HCT116 (cell line): ENCODE measurements at regions not wholly inside any gene's neighbourhood (a gene's known extent, or its start where the extent isn't known, plus 50 kb on each side); places are given as distances from the start of the nearest gene placed in this dataset.

ENCODE experiments used
- ATAC-seq: fragments of 200-7000 bp; cut with Tn5 transposase; 2 replicates; pipeline ENCODE4 v1.9.1; 2020; ENCODE audit warnings: mild to moderate bottlenecking, moderate library complexity
- BruUV-seq: library from RNA; stranded (reverse); fragments of 400-500 nt; replicated peaks from 2 replicates; lab custom pipeline; 2021; lab: Mats Ljungman, UMichigan
- CTCF ChIA-PET: fragments of 300-600 bp; sonication (Branson Sonifier 250); formaldehyde crosslinking; loops from one replicate; lab custom pipeline; 2021; ENCODE audit warnings: antibody characterized with exemption; lab: Charles Lee
- POLR2A ChIA-PET: fragments of 300-600, 350-600 bp; sonication (Branson Sonifier 250); formaldehyde crosslinking; loops from one replicate; lab custom pipeline; 2021; ENCODE audit warnings: antibody characterized with exemption; lab: Charles Lee
- RAD21 ChIA-PET, 2 experiments: fragments of 300-600 bp; sonication (Branson Sonifier 250); formaldehyde crosslinking; loops; one replicate each; lab custom pipeline; 2023; ENCODE audit warnings: low total read pairs in 2 of 2; ENCODE audit not compliant: uncharacterized antibody in 2 of 2, unreplicated experiment in 2 of 2, low non-redundant PET in 1 of 2; lab: Charles Lee
- DNase-seq: peaks from one replicate; pipeline ENCODE4 v3.0.0-alpha.2; 2010; ENCODE audit warnings: low read depth, low spot score
- H2AFZ ChIP-seq: fragments of 200-600 bp; shearing (Covaris generic), sonication (generic); 2 replicates; pipeline ENCODE4 v1.6.1; 2017; ENCODE audit warnings: low read depth, mixed run types, mixed read lengths, antibody characterized with exemption, low read length; ENCODE audit not compliant: poor library complexity, severe bottlenecking
- H3K27ac ChIP-seq: 2 replicates; pipeline ENCODE4 v1.5.1; 2012; ENCODE audit warnings: low read depth, low read length
- H3K27me3 ChIP-seq: fragments of 200-600 bp; sonication (generic); 2 replicates; pipeline ENCODE4 v1.6.1; 2016; ENCODE audit warnings: mixed run types, low read length, mixed read lengths; ENCODE audit not compliant: insufficient read depth
- H3K36me3 ChIP-seq, 2 experiments: fragments of 200-500 bp in 1 of 2; fragments of 200-600 bp in 1 of 2; sonication (Bioruptor generic) in 1 of 2; sonication (generic) in 1 of 2; 2 replicates each; pipeline versions ENCODE4 v1.5.1 to v1.6.1; 2014 to 2016; ENCODE audit warnings: low read length in 2 of 2, inconsistent platforms in 1 of 2, mixed read lengths in 1 of 2, mixed run types in 1 of 2; ENCODE audit not compliant: insufficient read depth in 2 of 2, control insufficient read depth in 1 of 2
- H3K4me1 ChIP-seq, 2 experiments: fragments of 200-600 bp in 1 of 2; sonication (generic) in 1 of 2; 2 replicates each; pipeline versions ENCODE4 v1.5.1 to v1.6.1; 2012 to 2017; ENCODE audit warnings: low read length in 2 of 2, inconsistent platforms in 1 of 2, mild to moderate bottlenecking in 1 of 2, mixed read lengths in 1 of 2, mixed run types in 1 of 2, moderate library complexity in 1 of 2; ENCODE audit not compliant: insufficient read depth in 2 of 2, control insufficient read depth in 1 of 2
- H3K4me2 ChIP-seq: fragments of 200-600 bp; sonication (generic); 2 replicates; pipeline ENCODE4 v1.6.1; 2017; ENCODE audit warnings: mixed run types, low read length, mixed read lengths
- H3K4me3 ChIP-seq, 2 experiments: fragments of 200-600 bp in 1 of 2; sonication (generic) in 1 of 2; replicated peaks in 1 of 2; 2 replicates each; pipeline ENCODE4 v1.5.1; 2011 to 2016; ENCODE audit warnings: low read length in 2 of 2, control low read depth in 1 of 2, low read depth in 1 of 2, mild to moderate bottlenecking in 1 of 2, mixed read lengths in 1 of 2, mixed run types in 1 of 2
- H3K79me2 ChIP-seq: fragments of 200-600 bp; sonication (generic); 2 replicates; pipeline ENCODE4 v1.6.1; 2017; ENCODE audit warnings: mild to moderate bottlenecking, mixed run types, low read length, moderate library complexity, mixed read lengths; ENCODE audit not compliant: insufficient read depth
- H3K9ac ChIP-seq: fragments of 200-600 bp; sonication (generic); 2 replicates; pipeline ENCODE4 v1.6.1; 2016; ENCODE audit warnings: low read length, mixed read lengths
- H3K9me2 ChIP-seq: fragments of 200-600 bp; sonication (generic), shearing (Covaris generic); 2 replicates; pipeline ENCODE4 v1.6.1; 2017; ENCODE audit warnings: mixed run types, mild to moderate bottlenecking, moderate library complexity; ENCODE audit not compliant: insufficient read depth
- H3K9me3 ChIP-seq, 2 experiments: fragments of 200-500 bp in 1 of 2; fragments of 200-600 bp in 1 of 2; sonication (Bioruptor generic) in 1 of 2; sonication (generic) in 1 of 2; 2 replicates each; pipeline ENCODE4 v1.6.1; 2014 to 2017; ENCODE audit warnings: low read length in 2 of 2, mixed read lengths in 2 of 2, inconsistent platforms in 1 of 2, low read depth in 1 of 2, mild to moderate bottlenecking in 1 of 2, mixed run types in 1 of 2, moderate library complexity in 1 of 2; ENCODE audit not compliant: control insufficient read depth in 1 of 2, insufficient read depth in 1 of 2
- H4K20me1 ChIP-seq: fragments of 200-600 bp; sonication (generic), shearing (Covaris generic); 2 replicates; pipeline ENCODE4 v1.6.1; 2017; ENCODE audit warnings: mixed run types, mild to moderate bottlenecking, moderate library complexity; ENCODE audit not compliant: insufficient read depth
- EZH2 ChIP-seq: fragments of 200-600 bp; sonication (generic); IDR thresholded peaks from 2 replicates; pipeline ENCODE4 v1.6.1; 2017; ENCODE audit warnings: antibody characterized with exemption, mixed run types
- JUND ChIP-seq: IDR thresholded peaks from 2 replicates; pipeline ENCODE4 v1.6.1; 2012
- MAX ChIP-seq: IDR thresholded peaks from 2 replicates; pipeline ENCODE4 v1.6.1; 2012
- RAD21 ChIP-seq: IDR thresholded peaks from 2 replicates; pipeline ENCODE4 v1.6.1; 2012; ENCODE audit warnings: low read depth, mild to moderate bottlenecking
- ZNF274 ChIP-seq: fragments of 200-500 bp; sonication (Bioruptor generic); IDR thresholded peaks from 2 replicates; pipeline ENCODE4 v1.6.1; 2014; ENCODE audit warnings: mild to moderate bottlenecking, low read depth, low read length, inconsistent platforms
- intact Hi-C: fragments of 100-400 bp; cut with micrococcal nuclease; formaldehyde crosslinking; loops from 2 replicates; pipeline ENCODE4 v1.10.0; 2022
- TF ChIP-seq, protein P1 (sequence below), 3 experiments: fragments of 200-600 bp in 1 of 3; sonication (generic) in 1 of 3; IDR thresholded peaks in 2 of 3; conservative IDR thresholded peaks in 1 of 3; 2 replicates each; pipeline ENCODE4 v1.5.1; 2012 to 2017; ENCODE audit warnings: low read depth in 2 of 3, low read length in 2 of 3, antibody characterized with exemption in 1 of 3, borderline replicate concordance in 1 of 3, control low read depth in 1 of 3, mild to moderate bottlenecking in 1 of 3, mixed read lengths in 1 of 3, mixed run types in 1 of 3, moderate library complexity in 1 of 3; ENCODE audit not compliant: insufficient read depth in 1 of 3

- TF ChIP-seq MAX (no peak), EZH2 (no peak), ZNF274 (no peak), JUND (no peak), RAD21 (no peak)
- TF ChIP-seq, all 23 proteins: peak for 0
Measured at GRCh38 chr12:30110958-30111586, 327.3 kb upstream of the TMTC1 start (continued).

GRCh38 chr12:30110498-30110897, 326.8 kb upstream of the TMTC1 start:
- H3K9me3 ChIP-seq = no peaks in the 10 kb centered on the region
- TF ChIP-seq JUND (no peak), RAD21 (no peak)
- TF ChIP-seq, protein P1, sequence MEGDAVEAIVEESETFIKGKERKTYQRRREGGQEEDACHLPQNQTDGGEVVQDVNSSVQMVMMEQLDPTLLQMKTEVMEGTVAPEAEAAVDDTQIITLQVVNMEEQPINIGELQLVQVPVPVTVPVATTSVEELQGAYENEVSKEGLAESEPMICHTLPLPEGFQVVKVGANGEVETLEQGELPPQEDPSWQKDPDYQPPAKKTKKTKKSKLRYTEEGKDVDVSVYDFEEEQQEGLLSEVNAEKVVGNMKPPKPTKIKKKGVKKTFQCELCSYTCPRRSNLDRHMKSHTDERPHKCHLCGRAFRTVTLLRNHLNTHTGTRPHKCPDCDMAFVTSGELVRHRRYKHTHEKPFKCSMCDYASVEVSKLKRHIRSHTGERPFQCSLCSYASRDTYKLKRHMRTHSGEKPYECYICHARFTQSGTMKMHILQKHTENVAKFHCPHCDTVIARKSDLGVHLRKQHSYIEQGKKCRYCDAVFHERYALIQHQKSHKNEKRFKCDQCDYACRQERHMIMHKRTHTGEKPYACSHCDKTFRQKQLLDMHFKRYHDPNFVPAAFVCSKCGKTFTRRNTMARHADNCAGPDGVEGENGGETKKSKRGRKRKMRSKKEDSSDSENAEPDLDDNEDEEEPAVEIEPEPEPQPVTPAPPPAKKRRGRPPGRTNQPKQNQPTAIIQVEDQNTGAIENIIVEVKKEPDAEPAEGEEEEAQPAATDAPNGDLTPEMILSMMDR (IDR thresholded peaks at IDR 0.05 in 2 of 3, conservative IDR thresholded peaks at IDR 0.05 in 1 of 3; ENCODE audit: borderline replicate concordance in 1 of 3, insufficient read depth in 1 of 3, low read depth in 2 of 3, low read length in 2 of 3) = no peak
- no peaks in the 10 kb centered on the region for H3K36me3 ChIP-seq
- intact Hi-C loops = no loop called here
- no peak overlapping the region for H3K27ac ChIP-seq
- RAD21 ChIA-PET = no interaction called here
- H3K4me1 ChIP-seq = no peaks in the 10 kb centered on the region
- H3K9ac ChIP-seq = no peak overlapping the region
- DNase-seq (no peak), ATAC-seq (no peak)
- CTCF ChIA-PET = no interaction called here
- no peaks in the 10 kb centered on the region for H3K27me3 ChIP-seq
- POLR2A ChIA-PET = no interaction called here
- H3K4me3 ChIP-seq = no peak overlapping the region
- H4K20me1 ChIP-seq = no peaks in the 10 kb centered on the region
- BruUV-seq = no TSS peak
- no peaks in the 10 kb centered on the region for H3K79me2 ChIP-seq
- no peak overlapping the region for H3K4me2 ChIP-seq
- no peak overlapping the region for H2AFZ ChIP-seq
- no peaks in the 10 kb centered on the region for H3K9me2 ChIP-seq
